Neural progenitor cell (in vitro differentiated cells): ENCODE measurements at regions not wholly inside any gene's neighbourhood (a gene's known extent, or its start where the extent isn't known, plus 50 kb on each side); places are given as distances from the start of the nearest gene placed in this dataset.
"Not testable (repeated sequence)": the region's sequence is repeated elsewhere in the genome, so short reads cannot be mapped to it uniquely, and the experiment has no call there.

Experiments
- EZH2 ChIP-seq: fragments of 200-600 bp; sonication (generic); IDR thresholded peaks from 2 replicates; pipeline ENCODE4 v1.6.1; 2017; ENCODE audit warnings: antibody characterized with exemption, mild to moderate bottlenecking, moderate library complexity
- EZH2phosphoT487 ChIP-seq: fragments of 200-600 bp; sonication (generic); IDR thresholded peaks from 2 replicates; pipeline ENCODE4 v1.6.1; 2017; ENCODE audit warnings: antibody characterized with exemption
- TF ChIP-seq, protein P1 (sequence below): fragments of 200-600 bp; sonication (generic); IDR thresholded peaks from 2 replicates; pipeline ENCODE4 v1.5.1; 2017; ENCODE audit warnings: antibody characterized with exemption, mild to moderate bottlenecking

DNA sequence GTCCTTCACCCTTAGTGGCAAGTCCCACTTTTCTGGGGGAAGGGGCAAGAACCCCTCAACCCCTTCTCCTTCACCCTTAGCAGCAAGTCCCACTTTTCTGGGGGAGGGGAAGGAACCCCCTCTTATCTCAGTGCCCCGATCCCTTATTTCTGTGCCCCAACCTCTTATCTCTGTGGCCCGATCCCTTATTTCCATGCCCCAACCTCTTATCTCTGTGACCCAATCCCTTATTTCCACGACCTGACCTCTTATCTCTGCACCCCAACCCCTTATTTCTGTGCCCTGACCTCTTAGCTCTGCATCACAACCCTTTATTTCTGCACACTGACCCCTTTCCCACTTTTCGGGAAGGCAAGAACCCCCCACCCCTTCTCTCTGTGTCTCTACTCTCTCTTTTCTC lies 104.4 kb upstream of the ROPN1B start:
- TF ChIP-seq EZH2phosphoT487, EZH2: not testable (repeated sequence)
- TF ChIP-seq, protein P1, sequence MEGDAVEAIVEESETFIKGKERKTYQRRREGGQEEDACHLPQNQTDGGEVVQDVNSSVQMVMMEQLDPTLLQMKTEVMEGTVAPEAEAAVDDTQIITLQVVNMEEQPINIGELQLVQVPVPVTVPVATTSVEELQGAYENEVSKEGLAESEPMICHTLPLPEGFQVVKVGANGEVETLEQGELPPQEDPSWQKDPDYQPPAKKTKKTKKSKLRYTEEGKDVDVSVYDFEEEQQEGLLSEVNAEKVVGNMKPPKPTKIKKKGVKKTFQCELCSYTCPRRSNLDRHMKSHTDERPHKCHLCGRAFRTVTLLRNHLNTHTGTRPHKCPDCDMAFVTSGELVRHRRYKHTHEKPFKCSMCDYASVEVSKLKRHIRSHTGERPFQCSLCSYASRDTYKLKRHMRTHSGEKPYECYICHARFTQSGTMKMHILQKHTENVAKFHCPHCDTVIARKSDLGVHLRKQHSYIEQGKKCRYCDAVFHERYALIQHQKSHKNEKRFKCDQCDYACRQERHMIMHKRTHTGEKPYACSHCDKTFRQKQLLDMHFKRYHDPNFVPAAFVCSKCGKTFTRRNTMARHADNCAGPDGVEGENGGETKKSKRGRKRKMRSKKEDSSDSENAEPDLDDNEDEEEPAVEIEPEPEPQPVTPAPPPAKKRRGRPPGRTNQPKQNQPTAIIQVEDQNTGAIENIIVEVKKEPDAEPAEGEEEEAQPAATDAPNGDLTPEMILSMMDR, result not testable (repeated sequence)
